Activated B cell treated with CpG ODN at 0.5 μM for 24 hours (primary cell): ENCODE measurements at regions not wholly inside any gene's neighbourhood (a gene's known extent, or its start where the extent isn't known, plus 50 kb on each side); places are given as distances from the start of the nearest gene placed in this dataset.

ENCODE experiments used
- ATAC-seq: fragments of 200-7000 bp; cut with Tn5 transposase; one replicate; pipeline ENCODE4 v1.10.0; 2021; ENCODE audit warnings: low read depth, mild to moderate bottlenecking, moderate library complexity
- CTCF ChIA-PET: fragments of 350-600 bp; sonication (Branson Sonifier 250); formaldehyde crosslinking; loops from one replicate; lab custom pipeline; 2021; ENCODE audit warnings: antibody characterized with exemption; lab: Charles Lee
- POLR2A ChIA-PET: fragments of 350-600 bp; sonication (Branson Sonifier 250); formaldehyde crosslinking; loops from one replicate; lab custom pipeline; 2021; ENCODE audit warnings: antibody characterized with exemption; lab: Charles Lee
- DNase-seq: peaks from one replicate; pipeline ENCODE4 v3.0.0; 2022
- H3K27ac Mint-ChIP-seq: one replicate; pipeline ENCODE4 v1.8.0; 2020; ENCODE audit warnings: mixed read lengths
- H3K27me3 Mint-ChIP-seq: one replicate; pipeline ENCODE4 v1.8.0; 2021; ENCODE audit warnings: mixed read lengths
- H3K36me3 Mint-ChIP-seq: one replicate; pipeline ENCODE4 v1.8.0; 2021; ENCODE audit warnings: low read depth, mixed read lengths
- H3K4me1 Mint-ChIP-seq: one replicate; pipeline ENCODE4 v1.8.0; 2021; ENCODE audit warnings: mixed read lengths
- H3K4me3 Mint-ChIP-seq: one replicate; pipeline ENCODE4 v1.8.0; 2020; ENCODE audit warnings: mild to moderate bottlenecking, mixed read lengths
- H3K9me3 Mint-ChIP-seq: one replicate; pipeline ENCODE4 v1.8.0; 2020; ENCODE audit warnings: mixed read lengths
- intact Hi-C: fragments of 100-400 bp; cut with micrococcal nuclease; formaldehyde crosslinking; loops from one replicate; pipeline ENCODE4 v1.15.1; 2024
- TF ChIP-seq, protein P1 (sequence below): fragments of 200-600 bp; IDR thresholded peaks from one replicate; pipeline ENCODE4 v1.8.0; 2022; ENCODE audit warnings: antibody characterized with exemption, mild to moderate bottlenecking

- no peak for ATAC-seq
- TF ChIP-seq, protein P1, sequence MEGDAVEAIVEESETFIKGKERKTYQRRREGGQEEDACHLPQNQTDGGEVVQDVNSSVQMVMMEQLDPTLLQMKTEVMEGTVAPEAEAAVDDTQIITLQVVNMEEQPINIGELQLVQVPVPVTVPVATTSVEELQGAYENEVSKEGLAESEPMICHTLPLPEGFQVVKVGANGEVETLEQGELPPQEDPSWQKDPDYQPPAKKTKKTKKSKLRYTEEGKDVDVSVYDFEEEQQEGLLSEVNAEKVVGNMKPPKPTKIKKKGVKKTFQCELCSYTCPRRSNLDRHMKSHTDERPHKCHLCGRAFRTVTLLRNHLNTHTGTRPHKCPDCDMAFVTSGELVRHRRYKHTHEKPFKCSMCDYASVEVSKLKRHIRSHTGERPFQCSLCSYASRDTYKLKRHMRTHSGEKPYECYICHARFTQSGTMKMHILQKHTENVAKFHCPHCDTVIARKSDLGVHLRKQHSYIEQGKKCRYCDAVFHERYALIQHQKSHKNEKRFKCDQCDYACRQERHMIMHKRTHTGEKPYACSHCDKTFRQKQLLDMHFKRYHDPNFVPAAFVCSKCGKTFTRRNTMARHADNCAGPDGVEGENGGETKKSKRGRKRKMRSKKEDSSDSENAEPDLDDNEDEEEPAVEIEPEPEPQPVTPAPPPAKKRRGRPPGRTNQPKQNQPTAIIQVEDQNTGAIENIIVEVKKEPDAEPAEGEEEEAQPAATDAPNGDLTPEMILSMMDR = no peak
- Mint-ChIP-seq H3K4me1 (no peaks in the 10 kb centered on the region), H3K9me3 (peaks cover 6% of the 10 kb centered on the region), H3K36me3 (no peaks in the 10 kb centered on the region), H3K4me3 (no peak overlapping the region), H3K27ac (no peak overlapping the region), H3K27me3 (no peaks in the 10 kb centered on the region)
- intact Hi-C loops = no loop called here
- CTCF ChIA-PET = no interaction called here
- POLR2A ChIA-PET = no interaction called here
- no peak for DNase-seq
Measured at GRCh38 chr10:131011936-131012640, 299.4 kb downstream of the TCERG1L start.

DNA sequence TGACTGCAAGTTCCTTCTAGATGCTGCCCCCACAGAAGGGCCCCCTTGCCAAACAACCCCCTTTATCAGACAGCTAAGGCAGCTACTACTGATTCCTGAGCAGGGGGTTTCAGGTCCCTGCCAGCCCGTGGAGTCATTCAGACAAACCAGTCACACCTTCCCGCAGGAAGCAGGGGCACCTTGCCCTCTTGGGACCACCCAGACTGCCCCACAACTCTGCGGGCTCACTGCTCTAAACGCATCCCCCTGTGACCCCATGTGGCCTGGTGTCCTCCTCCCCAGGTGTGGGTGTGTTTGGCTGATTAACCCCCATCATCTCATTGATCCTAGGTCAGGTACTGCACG lies 298.9 kb downstream of the TCERG1L start:
- ChIA-PET POLR2A (no interaction called here), CTCF (no interaction called here)
- H3K9me3 Mint-ChIP-seq = peaks cover 6% of the 10 kb centered on the region
- DNase-seq (no peak), ATAC-seq (no peak)
- TF ChIP-seq, protein P1 = no peak
- intact Hi-C loops = no loop called here
- H3K27ac Mint-ChIP-seq = no peak overlapping the region
- H3K27me3 Mint-ChIP-seq = no peaks in the 10 kb centered on the region
- H3K4me3 Mint-ChIP-seq = no peak overlapping the region
- H3K36me3 Mint-ChIP-seq = no peaks in the 10 kb centered on the region
- H3K4me1 Mint-ChIP-seq = no peaks in the 10 kb centered on the region

DNA sequence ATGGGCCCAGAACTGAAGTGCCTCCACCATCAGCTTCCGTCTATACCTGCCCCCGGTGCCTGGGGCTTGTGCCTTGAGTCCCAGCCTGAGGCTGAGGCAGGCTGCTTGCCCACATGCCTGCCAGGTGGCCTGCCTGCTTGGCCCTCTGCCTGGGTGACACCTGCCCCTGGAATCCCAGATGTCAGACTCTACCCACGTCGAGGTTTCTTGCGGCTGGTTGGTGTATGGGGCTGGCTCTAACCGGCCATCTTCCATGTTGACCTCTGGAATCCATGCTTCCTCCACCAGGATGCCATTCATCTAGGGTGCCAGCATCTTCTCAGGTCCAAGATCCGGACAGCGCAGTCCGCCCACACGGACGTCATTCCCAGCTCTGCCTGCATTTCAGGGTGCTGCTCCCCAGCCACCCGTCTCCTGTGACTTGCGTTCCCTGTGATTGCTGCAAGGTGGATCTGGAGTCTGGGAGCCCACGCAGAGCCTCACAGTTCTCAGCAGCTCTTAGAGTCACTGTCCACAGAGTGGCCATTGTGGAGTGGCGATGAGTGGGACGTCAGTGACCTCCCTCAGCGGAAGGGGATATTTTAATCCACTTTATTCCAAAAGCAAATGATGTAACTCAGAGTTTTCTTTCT lies 298.1 kb downstream of the TCERG1L start:
- no peak for DNase-seq
- Mint-ChIP-seq H3K4me1 (no peaks in the 10 kb centered on the region), H3K36me3 (no peaks in the 10 kb centered on the region)

GRCh38 chr10:131014271-131014670 lies 297.2 kb downstream of the TCERG1L start:
- CTCF ChIA-PET = no interaction called here
- no peak overlapping the region for H3K27ac Mint-ChIP-seq

More for the DNA sequence above, 298.1 kb downstream of the TCERG1L start:
- Mint-ChIP-seq H3K27ac (no peak overlapping the region), H3K27me3 (no peaks in the 10 kb centered on the region), H3K9me3 (peaks cover 6% of the 10 kb centered on the region), H3K4me3 (no peak overlapping the region)
- intact Hi-C loops = no loop called here
- TF ChIP-seq, protein P1 = no peak
- ATAC-seq = no peak
- ChIA-PET CTCF (no interaction called here), POLR2A (no interaction called here)

GRCh38 chr10:131015271-131015670 lies 296.2 kb downstream of the TCERG1L start:
- Mint-ChIP-seq H3K9me3 (no peaks in the 10 kb centered on the region), H3K27ac (no peak overlapping the region), H3K4me3 (no peak overlapping the region), H3K36me3 (no peaks in the 10 kb centered on the region), H3K27me3 (no peaks in the 10 kb centered on the region), H3K4me1 (no peaks in the 10 kb centered on the region)
- DNase-seq = no peak
- intact Hi-C loops = no loop called here
- ChIA-PET CTCF (no interaction called here), POLR2A (no interaction called here)
- TF ChIP-seq, protein P1 = no peak
- no peak for ATAC-seq

More at GRCh38 chr10:131014271-131014670, 297.2 kb downstream of the TCERG1L start:
- no peaks in the 10 kb centered on the region for H3K4me1 Mint-ChIP-seq
- H3K36me3 Mint-ChIP-seq = no peaks in the 10 kb centered on the region
- H3K4me3 Mint-ChIP-seq = no peak overlapping the region
- TF ChIP-seq, protein P1 = no peak
- no peaks in the 10 kb centered on the region for H3K27me3 Mint-ChIP-seq
- H3K9me3 Mint-ChIP-seq = peaks cover 2% of the 10 kb centered on the region
- intact Hi-C loops = no loop called here
- POLR2A ChIA-PET = no interaction called here
- DNase-seq (no peak), ATAC-seq (no peak)
